ENCODE measurements at regions not wholly inside any gene's neighbourhood (a gene's known extent, or its start where the extent isn't known, plus 50 kb on each side); places are given as distances from the start of the nearest gene placed in this dataset.
"Not testable (repeated sequence)": the region's sequence is repeated elsewhere in the genome, so short reads cannot be mapped to it uniquely, and the experiment has no call there.

- TF ChIP-seq ZNF8 (CRISPR knock-in tag; IDR thresholded peaks at IDR 0.05) = no peak
- TF ChIP-seq ZNF565 (CRISPR knock-in tag; conservative IDR thresholded peaks at IDR 0.05; ENCODE audit: low read depth) = no peak
- no peak for TF ChIP-seq RARB (CRISPR knock-in tag; IDR thresholded peaks at IDR 0.05)
- no peak for TF ChIP-seq OSR1 (CRISPR knock-in tag; IDR thresholded peaks at IDR 0.05)
- no peak for TF ChIP-seq BACH2 (CRISPR knock-in tag; IDR thresholded peaks at IDR 0.05; ENCODE audit: borderline replicate concordance)
- TF ChIP-seq POU6F1 (CRISPR knock-in tag; IDR thresholded peaks at IDR 0.05; ENCODE audit: borderline replicate concordance, low read depth) = no peak
- TF ChIP-seq GLIS3 (CRISPR knock-in tag; IDR thresholded peaks at IDR 0.05) = no peak
- no peak for TF ChIP-seq ZNF70 (CRISPR knock-in tag; IDR thresholded peaks at IDR 0.05)
- no peak for TF ChIP-seq ZFP3 (CRISPR knock-in tag; IDR thresholded peaks at IDR 0.05)
- TF ChIP-seq ARNTL (CRISPR knock-in tag; IDR thresholded peaks at IDR 0.05; ENCODE audit: borderline replicate concordance, low read depth) = no peak
- TF ChIP-seq ESRRG (CRISPR knock-in tag; IDR thresholded peaks at IDR 0.05) = no peak
- TF ChIP-seq, protein P1, sequence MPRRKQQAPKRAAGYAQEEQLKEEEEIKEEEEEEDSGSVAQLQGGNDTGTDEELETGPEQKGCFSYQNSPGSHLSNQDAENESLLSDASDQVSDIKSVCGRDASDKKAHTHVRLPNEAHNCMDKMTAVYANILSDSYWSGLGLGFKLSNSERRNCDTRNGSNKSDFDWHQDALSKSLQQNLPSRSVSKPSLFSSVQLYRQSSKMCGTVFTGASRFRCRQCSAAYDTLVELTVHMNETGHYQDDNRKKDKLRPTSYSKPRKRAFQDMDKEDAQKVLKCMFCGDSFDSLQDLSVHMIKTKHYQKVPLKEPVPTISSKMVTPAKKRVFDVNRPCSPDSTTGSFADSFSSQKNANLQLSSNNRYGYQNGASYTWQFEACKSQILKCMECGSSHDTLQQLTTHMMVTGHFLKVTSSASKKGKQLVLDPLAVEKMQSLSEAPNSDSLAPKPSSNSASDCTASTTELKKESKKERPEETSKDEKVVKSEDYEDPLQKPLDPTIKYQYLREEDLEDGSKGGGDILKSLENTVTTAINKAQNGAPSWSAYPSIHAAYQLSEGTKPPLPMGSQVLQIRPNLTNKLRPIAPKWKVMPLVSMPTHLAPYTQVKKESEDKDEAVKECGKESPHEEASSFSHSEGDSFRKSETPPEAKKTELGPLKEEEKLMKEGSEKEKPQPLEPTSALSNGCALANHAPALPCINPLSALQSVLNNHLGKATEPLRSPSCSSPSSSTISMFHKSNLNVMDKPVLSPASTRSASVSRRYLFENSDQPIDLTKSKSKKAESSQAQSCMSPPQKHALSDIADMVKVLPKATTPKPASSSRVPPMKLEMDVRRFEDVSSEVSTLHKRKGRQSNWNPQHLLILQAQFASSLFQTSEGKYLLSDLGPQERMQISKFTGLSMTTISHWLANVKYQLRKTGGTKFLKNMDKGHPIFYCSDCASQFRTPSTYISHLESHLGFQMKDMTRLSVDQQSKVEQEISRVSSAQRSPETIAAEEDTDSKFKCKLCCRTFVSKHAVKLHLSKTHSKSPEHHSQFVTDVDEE (CRISPR knock-in tag; IDR thresholded peaks at IDR 0.05) = no peak
- no peak for TF ChIP-seq CSRNP3 (CRISPR knock-in tag; IDR thresholded peaks at IDR 0.05)
- TF ChIP-seq ZC3H10 (CRISPR knock-in tag; IDR thresholded peaks at IDR 0.05) = no peak
- ATAC-seq = no peak
These were observed 135.5 kb downstream of the ZNF22 start for GRCh38 chr10:45136256-45136655.

DNA sequence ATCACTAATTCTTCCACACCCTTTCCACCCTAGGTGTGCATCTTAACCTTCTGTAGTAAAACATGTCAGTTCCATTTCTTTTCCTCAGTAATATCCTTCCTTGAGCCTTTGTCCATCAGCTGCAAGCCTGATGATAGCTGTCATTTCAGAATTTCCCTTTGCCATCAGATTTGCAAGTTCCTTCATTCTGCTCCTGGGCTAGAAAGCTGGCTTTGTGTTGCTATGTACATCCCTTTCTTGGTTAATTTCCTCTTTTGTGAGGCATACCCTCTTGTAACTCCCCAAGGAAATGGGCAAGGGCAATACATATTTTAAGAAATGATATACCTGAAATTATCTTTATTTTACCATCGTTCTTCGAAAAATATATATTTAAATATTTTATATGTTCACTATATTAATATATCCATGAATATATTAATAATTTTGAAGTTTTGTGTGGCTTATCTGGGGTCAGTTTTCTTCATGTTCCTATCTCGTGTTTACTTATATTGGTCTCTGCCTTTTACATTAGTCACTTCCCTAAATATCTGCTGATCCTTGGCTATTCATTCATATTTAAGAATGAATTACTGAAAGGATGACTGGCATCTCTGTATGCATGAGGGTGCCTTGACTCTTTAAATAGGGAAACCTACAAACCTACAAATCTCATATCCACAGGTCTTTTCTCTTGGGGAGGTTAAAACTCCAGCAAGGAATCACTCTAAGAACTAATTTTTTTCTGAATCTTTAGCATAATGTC lies 143.8 kb downstream of the ZNF22 start:
- ATAC-seq = no peak
- TF ChIP-seq, protein P1 (CRISPR knock-in tag; IDR thresholded peaks at IDR 0.05) = no peak
- TF ChIP-seq POU6F1 (CRISPR knock-in tag; IDR thresholded peaks at IDR 0.05; ENCODE audit: borderline replicate concordance, low read depth) (no peak), ZFP3 (CRISPR knock-in tag; IDR thresholded peaks at IDR 0.05) (no peak), GLIS3 (CRISPR knock-in tag; IDR thresholded peaks at IDR 0.05) (no peak), TOX (CRISPR knock-in tag; IDR thresholded peaks at IDR 0.05; ENCODE audit: borderline replicate concordance) (no peak), ARNTL (CRISPR knock-in tag; IDR thresholded peaks at IDR 0.05; ENCODE audit: borderline replicate concordance, low read depth) (no peak), ZFP30 (CRISPR knock-in tag; IDR thresholded peaks at IDR 0.05) (no peak)

DNA sequence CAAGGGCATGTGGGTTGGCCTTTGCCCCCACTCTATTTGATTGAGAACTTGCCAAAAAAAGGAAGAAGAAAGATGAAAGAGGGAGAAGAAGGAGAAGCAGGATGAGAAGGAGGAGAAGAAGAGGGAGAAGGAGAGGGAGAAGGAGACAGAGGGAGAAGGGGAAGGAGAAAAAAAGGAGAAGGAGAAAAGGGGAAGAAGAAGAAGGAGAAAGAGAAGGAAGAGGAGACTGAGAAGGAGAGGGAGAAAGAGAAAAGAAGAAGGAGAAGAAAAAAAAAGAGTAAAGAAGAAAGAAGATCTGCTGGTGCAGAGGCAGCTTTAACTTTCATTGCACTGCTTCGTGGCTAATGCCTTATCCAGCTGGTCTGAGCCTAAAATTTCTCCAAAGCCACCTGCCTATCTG lies 144.4 kb downstream of the ZNF22 start:
- ATAC-seq = not testable (repeated sequence)

DNA sequence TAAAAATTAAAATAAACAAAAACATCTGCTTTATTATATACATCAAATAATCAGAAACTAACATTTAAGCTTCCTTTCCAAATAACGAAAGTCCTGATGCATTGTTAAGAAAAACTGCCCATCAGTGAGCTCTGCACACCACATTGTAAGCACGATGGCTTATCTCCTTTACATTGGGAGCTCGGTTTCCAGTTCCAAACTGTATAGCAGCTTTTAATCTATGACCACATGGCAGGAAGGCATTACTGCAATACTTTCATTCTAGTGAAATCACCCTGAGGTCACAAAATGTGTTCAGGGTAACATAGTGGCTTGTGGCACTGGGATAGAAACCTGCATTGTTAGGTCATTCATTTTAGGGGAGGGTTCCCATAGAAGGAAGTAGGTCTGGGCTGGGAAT lies 146.3 kb downstream of the ZNF22 start:
- no peak for ATAC-seq
- TF ChIP-seq ESRRG (CRISPR knock-in tag; IDR thresholded peaks at IDR 0.05) (no peak), ZNF8 (CRISPR knock-in tag; IDR thresholded peaks at IDR 0.05) (no peak), ISL1 (CRISPR knock-in tag; IDR thresholded peaks at IDR 0.05) (no peak), ZNF70 (CRISPR knock-in tag; IDR thresholded peaks at IDR 0.05) (no peak)
